OCI-LY7 (cell line): ENCODE measurements at regions not wholly inside any gene's neighbourhood (a gene's known extent, or its start where the extent isn't known, plus 50 kb on each side); places are given as distances from the start of the nearest gene placed in this dataset.

Experiments
- EZH2phosphoT487 ChIP-seq: fragments of 200-600 bp; sonication (generic); IDR thresholded peaks from 2 replicates; pipeline ENCODE4 v1.6.1; 2018; ENCODE audit warnings: low read depth, borderline replicate concordance, mild to moderate bottlenecking, mixed run types, antibody characterized with exemption, low read length, moderate library complexity, mixed read lengths
- TF ChIP-seq, protein P1 (sequence below): fragments of 200-600 bp; sonication (generic); conservative IDR thresholded peaks from 2 replicates; pipeline ENCODE4 v1.5.1; 2014; ENCODE audit warnings: mild to moderate bottlenecking, antibody characterized with exemption, low read length, moderate library complexity, mixed read lengths

- TF ChIP-seq, protein P1, sequence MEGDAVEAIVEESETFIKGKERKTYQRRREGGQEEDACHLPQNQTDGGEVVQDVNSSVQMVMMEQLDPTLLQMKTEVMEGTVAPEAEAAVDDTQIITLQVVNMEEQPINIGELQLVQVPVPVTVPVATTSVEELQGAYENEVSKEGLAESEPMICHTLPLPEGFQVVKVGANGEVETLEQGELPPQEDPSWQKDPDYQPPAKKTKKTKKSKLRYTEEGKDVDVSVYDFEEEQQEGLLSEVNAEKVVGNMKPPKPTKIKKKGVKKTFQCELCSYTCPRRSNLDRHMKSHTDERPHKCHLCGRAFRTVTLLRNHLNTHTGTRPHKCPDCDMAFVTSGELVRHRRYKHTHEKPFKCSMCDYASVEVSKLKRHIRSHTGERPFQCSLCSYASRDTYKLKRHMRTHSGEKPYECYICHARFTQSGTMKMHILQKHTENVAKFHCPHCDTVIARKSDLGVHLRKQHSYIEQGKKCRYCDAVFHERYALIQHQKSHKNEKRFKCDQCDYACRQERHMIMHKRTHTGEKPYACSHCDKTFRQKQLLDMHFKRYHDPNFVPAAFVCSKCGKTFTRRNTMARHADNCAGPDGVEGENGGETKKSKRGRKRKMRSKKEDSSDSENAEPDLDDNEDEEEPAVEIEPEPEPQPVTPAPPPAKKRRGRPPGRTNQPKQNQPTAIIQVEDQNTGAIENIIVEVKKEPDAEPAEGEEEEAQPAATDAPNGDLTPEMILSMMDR: no peak
- TF ChIP-seq EZH2phosphoT487: no peak
Observed at GRCh38 chr5:2995035-2995434, 243.6 kb upstream of the IRX2 start.
